ENCODE measurements at regions not wholly inside any gene's neighbourhood (a gene's known extent, or its start where the extent isn't known, plus 50 kb on each side); places are given as distances from the start of the nearest gene placed in this dataset.

- TF ChIP-seq, protein P1, sequence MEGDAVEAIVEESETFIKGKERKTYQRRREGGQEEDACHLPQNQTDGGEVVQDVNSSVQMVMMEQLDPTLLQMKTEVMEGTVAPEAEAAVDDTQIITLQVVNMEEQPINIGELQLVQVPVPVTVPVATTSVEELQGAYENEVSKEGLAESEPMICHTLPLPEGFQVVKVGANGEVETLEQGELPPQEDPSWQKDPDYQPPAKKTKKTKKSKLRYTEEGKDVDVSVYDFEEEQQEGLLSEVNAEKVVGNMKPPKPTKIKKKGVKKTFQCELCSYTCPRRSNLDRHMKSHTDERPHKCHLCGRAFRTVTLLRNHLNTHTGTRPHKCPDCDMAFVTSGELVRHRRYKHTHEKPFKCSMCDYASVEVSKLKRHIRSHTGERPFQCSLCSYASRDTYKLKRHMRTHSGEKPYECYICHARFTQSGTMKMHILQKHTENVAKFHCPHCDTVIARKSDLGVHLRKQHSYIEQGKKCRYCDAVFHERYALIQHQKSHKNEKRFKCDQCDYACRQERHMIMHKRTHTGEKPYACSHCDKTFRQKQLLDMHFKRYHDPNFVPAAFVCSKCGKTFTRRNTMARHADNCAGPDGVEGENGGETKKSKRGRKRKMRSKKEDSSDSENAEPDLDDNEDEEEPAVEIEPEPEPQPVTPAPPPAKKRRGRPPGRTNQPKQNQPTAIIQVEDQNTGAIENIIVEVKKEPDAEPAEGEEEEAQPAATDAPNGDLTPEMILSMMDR (IDR thresholded peaks at IDR 0.05): no peak
- TF ChIP-seq EZH2 (IDR thresholded peaks at IDR 0.05; ENCODE audit: borderline replicate concordance, insufficient read depth, low read depth, low read length, poor library complexity, severe bottlenecking): no peak
Measured at GRCh38 chr12:84455598-84455997, 457.0 kb downstream of the SLC6A15 start.

All from B cell (primary cell).